Panc1 (cell line): ENCODE measurements at regions not wholly inside any gene's neighbourhood (a gene's known extent, or its start where the extent isn't known, plus 50 kb on each side); places are given as distances from the start of the nearest gene placed in this dataset.
"Not testable (repeated sequence)": the region's sequence is repeated elsewhere in the genome, so short reads cannot be mapped to it uniquely, and the experiment has no call there.

Experiments used
- ATAC-seq: fragments of 200-7000 bp; cut with Tn5 transposase; 2 replicates; pipeline ENCODE4 v1.9.1; 2020; ENCODE audit warnings: mild to moderate bottlenecking, moderate library complexity
- BruUV-seq: library from RNA; stranded (reverse); fragments of 400-500 nt; replicated peaks from 2 replicates; lab custom pipeline; 2021; lab: Mats Ljungman, UMichigan
- CTCF ChIA-PET: fragments of 300-600 bp; sonication (Branson Sonifier 250); formaldehyde crosslinking; loops from one replicate; lab custom pipeline; 2022; ENCODE audit warnings: antibody characterized with exemption; lab: Charles Lee
- POLR2A ChIA-PET: fragments of 300-600 bp; sonication (Branson Sonifier 250); formaldehyde crosslinking; loops from one replicate; lab custom pipeline; 2022; ENCODE audit warnings: antibody characterized with exemption; lab: Charles Lee
- DNase-seq: peaks from one replicate; pipeline ENCODE4 v3.0.0-alpha.2; 2010; ENCODE audit warnings: low read depth, low spot score
- H3K27ac ChIP-seq: 2 replicates; pipeline ENCODE4 v1.5.1; 2011; ENCODE audit warnings: mild to moderate bottlenecking, low read length, inconsistent platforms
- H3K27me3 ChIP-seq: fragments of 200-500 bp; sonication (Bioruptor generic); 2 replicates; pipeline ENCODE4 v1.6.0; 2014; ENCODE audit warnings: low read length, inconsistent platforms; ENCODE audit not compliant: control insufficient read depth, insufficient read depth
- H3K36me3 ChIP-seq: fragments of 200-500 bp; sonication (Bioruptor generic); 2 replicates; pipeline ENCODE4 v1.5.1; 2014; ENCODE audit warnings: inconsistent platforms, mild to moderate bottlenecking, low read length, moderate library complexity; ENCODE audit not compliant: control insufficient read depth, insufficient read depth
- H3K4me1 ChIP-seq: 2 replicates; pipeline ENCODE4 v1.5.1; 2011; ENCODE audit warnings: inconsistent platforms, mild to moderate bottlenecking, low read length, moderate library complexity; ENCODE audit not compliant: control insufficient read depth, insufficient read depth
- H3K4me3 ChIP-seq, 2 experiments: 2 replicates each; pipeline ENCODE4 v1.5.1; 2011 to 2012; ENCODE audit warnings: low read depth in 2 of 2, low read length in 2 of 2, mild to moderate bottlenecking in 2 of 2, inconsistent platforms in 1 of 2, moderate library complexity in 1 of 2
- H3K9me3 ChIP-seq: fragments of 200-500 bp; sonication (Bioruptor generic); 2 replicates; pipeline ENCODE4 v1.5.1; 2014; ENCODE audit warnings: low read depth, mild to moderate bottlenecking, inconsistent platforms, low read length, moderate library complexity; ENCODE audit not compliant: control insufficient read depth, insufficient read depth
- CTCF ChIP-seq: fragments of 450-650 bp; IDR thresholded peaks from 2 replicates; pipeline ENCODE4 v1.5.1; 2017; ENCODE audit warnings: mild to moderate bottlenecking
- POLR2AphosphoS5 ChIP-seq: IDR thresholded peaks from 2 replicates; pipeline ENCODE4 v1.6.1; 2012; ENCODE audit warnings: mild to moderate bottlenecking, low read depth, low read length, moderate library complexity
- REST ChIP-seq, 2 experiments: IDR thresholded peaks; 2 replicates each; pipeline ENCODE4 v1.6.1; 2011 to 2012; ENCODE audit warnings: low read depth in 2 of 2, control low read depth in 1 of 2, low read length in 1 of 2, mild to moderate bottlenecking in 1 of 2, moderate library complexity in 1 of 2; ENCODE audit not compliant: insufficient read depth in 1 of 2
- SIN3A ChIP-seq: IDR thresholded peaks from 2 replicates; pipeline ENCODE4 v1.6.1; 2012; ENCODE audit warnings: low read depth, mild to moderate bottlenecking, low read length, moderate library complexity, borderline replicate concordance; ENCODE audit not compliant: insufficient read depth
- TCF7L2 ChIP-seq: IDR thresholded peaks from 2 replicates; pipeline ENCODE4 v1.6.1; 2011; ENCODE audit warnings: mild to moderate bottlenecking, low read depth, low read length, inconsistent platforms
- in situ Hi-C: cut with HindIII; loops from 2 replicates; pipeline ENCODE4 v1.10.0; 2016; ENCODE audit warnings: low sequenced_read_pairs, low pct_unique_long_range_greater_than_20kb
- intact Hi-C: fragments of 100-400 bp; cut with micrococcal nuclease; formaldehyde crosslinking; loops from one replicate; pipeline ENCODE4 v1.10.0; 2022; ENCODE audit not compliant: unreplicated experiment

- in situ Hi-C loops, intact Hi-C loops, H3K4me1 ChIP-seq, CTCF ChIA-PET, H3K27me3 ChIP-seq, DNase-seq, H3K9me3 ChIP-seq, BruUV-seq, POLR2A ChIA-PET, H3K27ac ChIP-seq, ATAC-seq, H3K36me3 ChIP-seq, H3K4me3 ChIP-seq: not testable (repeated sequence)
Observed at GRCh38 chr2:114018464-114018863, 128.6 kb downstream of the ACTR3 start.

GRCh38 chr2:114020668-114021067, 130.8 kb downstream of the ACTR3 start:
- CTCF ChIA-PET: no interaction called here

More at GRCh38 chr2:114020668-114021067, 130.8 kb downstream of the ACTR3 start:
- in situ Hi-C loops (no loop called here), intact Hi-C loops (no loop called here)
- H3K9me3 ChIP-seq: no peaks in the 10 kb centered on the region
- H3K27ac ChIP-seq: no peak overlapping the region
- no peak overlapping the region for H3K4me3 ChIP-seq
- H3K36me3 ChIP-seq: no peaks in the 10 kb centered on the region
- H3K27me3 ChIP-seq: no peaks in the 10 kb centered on the region
- BruUV-seq: no TSS peak
- H3K4me1 ChIP-seq: no peaks in the 10 kb centered on the region
- DNase-seq (no peak), ATAC-seq (no peak)
- POLR2A ChIA-PET: no interaction called here
- TF ChIP-seq CTCF: no peak
- TF ChIP-seq REST (IDR thresholded peaks at IDR 0.05; ENCODE audit: insufficient read depth in 1 of 2, low read depth in 2 of 2, low read length in 1 of 2): no peak
- TF ChIP-seq SIN3A: no peak
- no peak for TF ChIP-seq POLR2AphosphoS5
- no peak for TF ChIP-seq TCF7L2
